ENCODE measurements at regions not wholly inside any gene's neighbourhood (a gene's known extent, or its start where the extent isn't known, plus 50 kb on each side); places are given as distances from the start of the nearest gene placed in this dataset.
"Not testable (repeated sequence)": the region's sequence is repeated elsewhere in the genome, so short reads cannot be mapped to it uniquely, and the experiment has no call there.

DNA sequence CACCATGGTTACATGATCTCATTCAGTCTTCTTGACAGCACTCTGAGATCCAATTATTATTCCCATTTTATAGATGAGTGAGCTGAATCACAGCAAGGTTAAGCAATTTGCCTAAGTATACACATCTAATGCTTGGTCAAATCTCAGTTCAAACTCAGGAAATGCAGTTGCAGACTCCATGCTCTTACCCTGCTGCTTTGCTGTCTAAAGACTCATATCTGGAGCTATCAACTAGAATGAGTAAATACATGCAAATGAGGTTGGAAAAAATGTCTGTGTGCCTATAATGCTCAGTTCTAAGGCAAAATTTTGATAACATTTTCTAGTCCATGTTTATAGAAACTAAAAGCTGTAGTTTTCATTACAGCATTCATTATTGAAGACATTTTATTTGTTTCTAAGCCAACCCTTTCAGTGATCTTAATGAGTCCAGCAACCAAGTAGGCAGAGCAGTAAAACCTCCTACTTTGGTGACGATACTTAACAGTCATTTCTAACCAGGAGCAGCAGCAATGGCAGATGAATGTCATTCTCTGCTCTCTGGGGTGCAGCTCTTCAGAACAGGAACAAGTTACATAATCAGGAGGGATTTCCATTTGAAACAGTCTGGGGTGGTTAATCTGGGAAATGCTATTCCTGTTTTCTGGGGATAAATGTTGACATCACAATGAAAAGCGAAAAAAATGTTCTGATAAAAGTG is 396.8 kb upstream of the UBE2E3 start:
- DNase-seq (ENCODE audit: low spot score) = no peak
- intact Hi-C loops (cut with DNase I) = no loop called here

- no peak for DNase-seq (ENCODE audit: low spot score)
- intact Hi-C loops (cut with DNase I) = no loop called here
Observed at GRCh38 chr2:180579388-180579787, 401.0 kb upstream of the UBE2E3 start.

DNA sequence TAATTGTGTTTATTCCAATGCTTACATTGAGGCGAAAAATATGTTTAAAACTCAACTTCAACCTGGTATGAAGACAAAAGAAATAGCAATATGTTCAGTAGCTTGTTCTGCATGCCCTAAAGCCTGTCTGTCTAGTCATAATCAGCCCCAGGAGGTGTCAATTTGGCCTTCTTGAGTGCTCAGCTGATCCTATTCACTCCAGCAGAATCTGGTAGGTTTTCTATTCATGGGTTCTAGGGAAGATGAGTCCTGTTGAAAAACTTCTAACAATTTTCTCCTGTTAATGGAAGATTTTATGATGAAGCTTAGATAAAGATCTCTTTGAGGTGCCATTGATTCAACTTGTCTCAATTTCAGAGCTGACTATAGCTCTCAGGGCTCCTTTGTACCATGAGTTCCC is 402.0 kb upstream of the UBE2E3 start:
- intact Hi-C loops (cut with DNase I) = no loop called here
- DNase-seq (ENCODE audit: low spot score) = no peak

- DNase-seq (ENCODE audit: low spot score) = no peak
Observed at GRCh38 chr2:180577567-180577966, 402.8 kb upstream of the UBE2E3 start.

DNA sequence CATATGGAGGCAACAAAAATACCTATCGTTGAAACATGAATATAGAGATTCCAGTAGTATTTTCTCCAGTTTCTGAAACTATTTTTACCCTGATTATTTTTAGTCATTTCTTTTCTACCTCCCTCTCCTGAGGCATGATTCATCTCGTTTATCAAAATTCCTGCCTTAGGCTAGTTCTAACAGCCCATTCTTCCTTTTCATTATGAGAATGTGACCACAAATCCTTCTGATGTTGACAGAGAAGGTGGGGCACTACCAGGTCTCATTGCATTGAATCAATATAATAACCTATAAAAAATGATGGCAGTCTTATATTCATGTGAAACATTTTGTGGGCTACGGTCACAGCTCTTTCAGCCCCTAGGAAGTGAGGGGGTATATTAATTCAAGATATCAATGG is 406.5 kb upstream of the UBE2E3 start:
- no peak for DNase-seq (ENCODE audit: low spot score)
- intact Hi-C loops (cut with DNase I) = no loop called here

More at GRCh38 chr2:180577567-180577966, 402.8 kb upstream of the UBE2E3 start:
- intact Hi-C loops (cut with DNase I) = no loop called here

- no peak for DNase-seq (ENCODE audit: low spot score)
- intact Hi-C loops (cut with DNase I) = no loop called here
Observed at GRCh38 chr2:180572346-180572745, 408.1 kb upstream of the UBE2E3 start.

DNA sequence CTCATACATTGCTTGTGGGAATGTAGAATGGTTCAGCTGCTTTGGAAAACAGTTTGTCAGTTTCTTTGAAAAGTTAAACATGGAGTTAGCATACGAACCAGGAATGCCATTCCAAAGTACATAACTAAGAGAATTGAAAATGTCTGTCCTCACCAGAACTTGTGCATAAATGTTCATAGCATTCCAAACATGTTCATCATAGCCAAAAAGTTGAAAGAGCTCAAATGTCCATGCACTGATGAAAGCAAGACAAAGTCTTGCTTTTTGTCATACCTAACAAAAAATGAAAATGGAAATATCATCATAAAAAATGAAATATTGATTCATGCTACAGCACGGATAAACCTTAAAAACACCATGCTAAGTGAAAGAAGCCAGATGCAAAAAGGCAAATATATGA is 408.8 kb upstream of the UBE2E3 start:
- DNase-seq (ENCODE audit: low spot score) = no peak
- intact Hi-C loops (cut with DNase I) = no loop called here

GRCh38 chr2:180570864-180571263 is 409.5 kb upstream of the UBE2E3 start:
- intact Hi-C loops (cut with DNase I) = no loop called here

DNA sequence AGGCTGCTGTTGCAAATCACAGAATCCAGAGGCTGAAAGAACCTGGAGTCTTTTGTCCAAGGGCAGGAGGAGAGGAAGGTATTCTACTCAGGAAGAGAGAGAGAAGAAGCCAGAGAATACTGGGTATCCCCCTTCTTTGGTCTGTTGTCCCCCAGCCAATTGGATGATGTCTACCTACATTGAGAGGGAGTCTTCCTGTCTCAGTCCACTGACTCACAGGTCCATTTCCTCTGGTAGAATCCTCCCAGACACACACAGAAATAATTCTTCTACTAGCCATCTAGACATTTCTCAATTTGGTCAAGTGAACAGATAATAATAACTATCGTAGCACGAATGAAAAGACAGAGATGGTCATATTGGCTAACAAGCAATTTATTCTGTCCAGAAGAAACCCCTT is 416.4 kb upstream of the UBE2E3 start:
- intact Hi-C loops (cut with DNase I) = no loop called here
- DNase-seq (ENCODE audit: low spot score) = no peak

More at GRCh38 chr2:180570864-180571263, 409.5 kb upstream of the UBE2E3 start:
- DNase-seq (ENCODE audit: low spot score) = no peak

GRCh38 chr2:180562378-180562777 is 418.0 kb upstream of the UBE2E3 start:
- intact Hi-C loops (cut with DNase I) = no loop called here
- no peak for DNase-seq (ENCODE audit: low spot score)

- intact Hi-C loops (cut with DNase I) = no loop called here
- DNase-seq (ENCODE audit: low spot score) = no peak
Observed at GRCh38 chr2:180559771-180560170, 420.6 kb upstream of the UBE2E3 start.

DNA sequence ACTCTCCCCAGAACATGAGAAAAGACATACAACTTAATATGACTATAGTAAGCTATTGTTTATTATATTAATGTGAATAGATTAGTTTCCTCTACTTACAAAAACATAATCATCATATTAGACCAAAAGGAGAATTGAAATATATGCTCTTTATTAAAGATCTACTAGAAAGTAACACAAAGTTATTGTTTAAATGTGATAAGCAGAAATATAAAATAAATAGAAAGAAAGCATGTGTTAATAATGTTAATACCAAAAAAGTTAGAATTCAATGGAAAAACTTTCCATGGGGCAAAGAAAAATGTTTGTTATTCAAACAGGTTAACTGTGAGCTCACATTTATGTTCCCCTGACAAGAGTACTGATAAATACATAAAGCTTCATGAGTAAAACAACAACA is 421.4 kb upstream of the UBE2E3 start:
- no peak for DNase-seq (ENCODE audit: low spot score)
- intact Hi-C loops (cut with DNase I) = no loop called here

- intact Hi-C loops (cut with DNase I) = no loop called here
- DNase-seq (ENCODE audit: low spot score) = no peak
Observed at GRCh38 chr2:180555391-180555965, 424.9 kb upstream of the UBE2E3 start.

- no peak for DNase-seq (ENCODE audit: low spot score)
- intact Hi-C loops (cut with DNase I) = no loop called here
Observed at GRCh38 chr2:180554330-180554729, 426.1 kb upstream of the UBE2E3 start.

DNA sequence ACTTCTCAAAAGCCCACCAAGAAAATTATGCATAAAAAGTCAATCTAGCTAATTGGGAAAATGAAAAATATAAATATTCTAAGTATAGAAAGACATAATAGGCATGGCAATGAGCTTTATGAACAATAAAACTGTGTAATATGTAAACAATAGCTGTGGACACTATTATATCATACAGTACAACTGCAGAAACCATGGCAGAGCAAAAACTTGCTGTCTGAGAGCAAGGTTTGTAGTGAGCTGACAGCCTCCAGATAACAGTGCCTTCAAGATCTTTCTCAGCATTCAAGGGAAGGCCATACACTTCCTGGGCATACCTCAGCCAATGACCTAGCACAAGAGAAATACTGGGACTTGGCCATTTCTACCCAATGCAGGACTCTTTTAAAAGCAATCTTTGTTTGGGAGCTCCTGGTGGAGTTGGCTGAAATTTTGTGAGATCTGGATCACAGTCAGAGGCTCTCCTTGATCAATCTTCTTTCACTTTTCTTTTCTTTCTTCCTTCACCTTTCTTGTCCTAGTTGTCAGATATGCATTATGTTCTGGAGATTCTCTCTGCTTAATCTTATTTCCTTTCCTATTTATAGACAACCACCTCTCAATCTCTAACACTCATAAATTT is 427.2 kb upstream of the UBE2E3 start:
- intact Hi-C loops (cut with DNase I) = no loop called here
- no peak for DNase-seq (ENCODE audit: low spot score)

DNA sequence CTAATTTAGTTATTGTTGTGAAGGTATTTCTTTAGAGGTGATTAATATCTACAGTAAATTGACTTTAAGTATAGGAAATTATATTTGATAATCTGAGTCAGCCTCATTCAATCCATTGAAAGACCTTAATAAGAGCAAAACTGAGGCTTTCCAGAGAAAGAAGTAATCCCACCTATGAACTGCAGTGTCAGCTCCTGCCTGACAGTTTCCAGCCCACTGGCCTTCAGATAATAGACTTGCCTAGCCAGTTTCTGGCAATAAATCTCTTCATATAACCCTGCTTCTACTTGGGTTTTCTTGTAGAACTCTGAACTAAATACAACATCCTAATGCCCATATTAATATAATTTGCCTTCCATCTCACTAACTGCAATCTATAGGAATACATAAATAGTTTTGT is 437.9 kb upstream of the UBE2E3 start:
- DNase-seq (ENCODE audit: low spot score) = no peak
- intact Hi-C loops (cut with DNase I) = no loop called here

GRCh38 chr2:180540761-180541160 is 439.6 kb upstream of the UBE2E3 start:
- DNase-seq (ENCODE audit: low spot score) = no peak

GRCh38 chr2:180539541-180539940 is 440.9 kb upstream of the UBE2E3 start:
- DNase-seq (ENCODE audit: low spot score) = no peak
- intact Hi-C loops (cut with DNase I) = no loop called here

More at GRCh38 chr2:180540761-180541160, 439.6 kb upstream of the UBE2E3 start:
- intact Hi-C loops (cut with DNase I) = no loop called here

DNA sequence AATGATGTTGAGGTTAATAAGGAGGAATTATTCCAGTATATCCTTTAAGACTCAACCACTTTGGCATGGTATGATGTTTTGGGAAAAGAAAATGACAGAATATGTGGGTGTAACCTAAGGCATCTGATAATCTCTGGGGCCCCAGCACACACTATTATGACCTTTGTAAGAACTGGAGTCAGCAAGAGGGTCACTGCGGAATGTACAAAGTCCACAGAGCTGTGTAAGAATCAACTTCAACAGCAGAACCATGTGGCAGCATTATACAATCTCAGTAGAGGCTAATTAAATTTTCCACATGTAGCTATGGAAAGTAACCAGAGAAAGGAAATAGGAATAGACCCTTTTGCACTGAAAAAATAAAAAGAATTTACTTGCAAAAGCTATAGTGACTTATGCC is 445.1 kb upstream of the UBE2E3 start:
- no peak for DNase-seq (ENCODE audit: low spot score)
- intact Hi-C loops (cut with DNase I) = no loop called here

DNA sequence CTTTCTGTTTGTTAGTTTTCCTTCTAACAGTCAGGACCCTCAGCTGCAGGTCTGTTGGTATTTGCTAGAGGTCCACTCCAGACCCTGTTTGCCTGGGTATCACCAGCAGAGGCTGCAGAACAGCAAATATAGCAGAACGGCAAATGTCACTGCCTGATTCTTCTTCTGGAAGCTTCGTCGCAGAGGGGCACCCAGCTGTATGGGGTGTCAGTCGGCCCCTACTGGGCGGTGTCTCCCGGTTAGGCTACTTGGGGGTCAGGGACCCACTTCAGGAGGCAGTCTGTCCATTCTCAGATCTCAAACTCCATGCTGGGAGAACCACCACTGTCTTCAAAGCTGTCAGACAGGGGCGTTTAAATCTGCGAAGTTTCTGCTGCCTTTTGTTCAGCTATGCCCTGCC is 448.6 kb upstream of the UBE2E3 start:
- intact Hi-C loops (cut with DNase I) = not testable (repeated sequence)
- DNase-seq (ENCODE audit: low spot score) = peak; percentile 56

DNA sequence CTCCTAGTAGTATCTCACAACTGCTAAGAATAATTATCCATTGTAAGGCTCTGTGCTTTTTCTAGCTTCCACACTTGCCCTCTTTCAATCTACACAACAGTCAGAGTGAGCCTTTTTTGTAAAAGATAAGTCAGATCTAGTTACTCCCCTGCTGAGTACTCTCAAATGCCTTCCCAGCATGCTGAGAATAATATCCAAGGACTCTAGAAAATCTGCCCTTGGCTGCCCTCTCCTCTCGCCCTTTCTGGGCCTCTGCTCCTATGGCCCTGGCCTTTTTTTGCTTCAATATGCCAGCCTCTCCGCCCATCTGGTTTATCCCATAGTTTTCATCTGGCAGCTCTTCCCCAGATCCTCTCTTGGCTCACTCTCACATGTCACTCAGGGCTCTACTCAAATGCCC is 455.9 kb upstream of the UBE2E3 start:
- DNase-seq (ENCODE audit: low spot score) = no peak
- intact Hi-C loops (cut with DNase I) = no loop called here

Data from posterior vena cava (tissue), 2 donors.